GM18517 (cell line): ENCODE measurements at regions not wholly inside any gene's neighbourhood (a gene's known extent, or its start where the extent isn't known, plus 50 kb on each side); places are given as distances from the start of the nearest gene placed in this dataset.
"Not testable (repeated sequence)": the region's sequence is repeated elsewhere in the genome, so short reads cannot be mapped to it uniquely, and the experiment has no call there.

ENCODE experiments used
- ATAC-seq: cut with Tn5 transposase; IDR thresholded peaks from one replicate; pipeline ENCODE4 v1.9.1; 2021; ENCODE audit warnings: mild to moderate bottlenecking, moderate library complexity; ENCODE audit not compliant: unreplicated experiment

DNA sequence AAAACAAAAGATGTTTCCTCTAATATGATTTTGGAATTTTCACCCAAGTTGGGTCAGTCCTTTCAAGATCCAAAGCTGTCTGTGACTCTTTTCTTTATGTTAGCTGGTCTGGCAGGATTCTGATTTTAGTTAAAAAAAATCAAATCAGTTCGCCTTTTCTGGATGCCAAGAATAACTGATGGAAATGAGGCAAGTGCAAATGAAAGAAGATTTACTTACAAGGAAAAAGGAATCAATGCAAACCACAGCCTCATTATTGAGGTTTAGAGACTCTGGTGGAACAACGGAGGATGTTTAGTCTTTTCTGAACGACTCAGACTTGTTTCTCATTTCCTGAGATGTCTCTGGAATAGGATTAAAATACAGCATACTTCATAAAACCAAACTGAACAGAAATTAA, 117.0 kb upstream of the DYRK2 start:
- ATAC-seq: no peak

DNA sequence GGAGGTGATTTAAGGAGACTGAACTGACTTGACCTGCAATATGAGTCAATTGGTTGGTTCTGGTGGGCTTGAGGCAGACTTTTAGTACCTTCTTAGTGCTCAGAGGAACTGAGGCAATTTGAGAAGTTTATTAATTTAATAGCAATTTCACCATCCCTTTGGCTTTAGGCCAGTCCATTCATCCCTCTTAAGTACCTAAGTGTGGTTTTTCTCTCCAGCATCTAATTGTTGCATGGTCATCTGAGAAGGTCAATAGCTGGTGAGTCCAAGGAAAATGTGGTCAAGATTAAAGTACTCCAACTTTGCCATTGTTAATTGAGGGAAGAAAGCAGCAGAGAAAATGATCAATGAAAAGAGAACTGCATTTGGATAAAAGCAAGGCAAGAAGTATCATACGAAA, 115.4 kb upstream of the DYRK2 start:
- no peak for ATAC-seq

DNA sequence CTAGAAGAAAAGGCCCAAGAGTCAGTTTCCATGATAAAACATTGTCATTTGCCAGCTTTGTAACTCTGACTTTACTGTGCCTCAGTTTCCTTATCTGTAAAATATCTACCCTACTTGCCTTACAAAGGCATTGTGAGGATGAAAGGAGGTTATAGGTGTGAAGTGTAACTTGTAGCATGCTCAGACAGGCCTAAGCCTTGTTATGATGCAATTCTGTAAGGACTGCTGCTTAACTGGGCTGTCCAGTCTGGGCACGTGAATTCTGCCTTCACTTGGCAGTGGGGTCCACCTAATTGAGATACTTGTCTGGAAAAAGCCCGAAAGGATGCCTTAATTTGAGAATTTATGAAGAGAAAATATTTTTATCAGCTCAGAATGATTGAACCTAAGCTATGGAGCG, 114.5 kb upstream of the DYRK2 start:
- no peak for ATAC-seq

DNA sequence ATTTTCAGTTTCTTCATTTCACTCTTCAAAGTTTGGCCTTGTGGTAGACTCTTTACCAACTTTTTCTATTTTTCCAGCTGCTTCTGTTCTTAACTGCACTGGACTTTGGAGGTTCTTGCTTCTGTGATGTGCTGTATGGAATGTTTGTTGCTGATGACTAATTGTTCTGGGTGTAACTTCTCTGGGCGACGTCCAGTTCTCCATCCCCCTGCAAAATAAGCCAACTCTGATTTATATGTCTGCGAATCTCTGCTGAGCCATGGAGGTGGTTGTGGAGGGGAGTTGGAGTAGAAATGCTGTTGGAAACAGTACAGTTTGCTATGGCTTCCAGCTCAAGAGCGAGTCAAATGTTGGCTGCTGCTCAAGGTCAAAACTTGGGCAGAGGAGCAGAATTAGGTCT, 113.9 kb upstream of the DYRK2 start:
- ATAC-seq: no peak

DNA sequence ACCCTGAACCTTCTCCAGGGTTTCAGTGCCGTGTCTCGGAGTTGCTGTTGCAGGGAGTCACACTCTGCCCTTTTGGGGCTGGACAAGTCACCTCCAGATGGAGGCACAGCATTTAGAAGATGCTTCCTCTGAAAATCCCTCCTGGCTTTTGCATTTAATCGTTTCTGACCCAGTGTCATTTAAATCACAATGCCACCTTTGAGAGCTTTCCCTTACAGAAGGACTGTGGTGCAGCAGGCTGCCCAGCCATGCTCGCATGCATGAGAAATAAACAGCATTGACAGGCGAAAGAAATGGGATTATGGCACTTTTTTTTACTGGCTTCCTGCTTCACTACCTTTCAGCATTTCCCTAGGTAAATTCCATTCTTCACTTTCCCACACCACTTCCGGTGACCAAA, 113.4 kb upstream of the DYRK2 start:
- no peak for ATAC-seq

DNA sequence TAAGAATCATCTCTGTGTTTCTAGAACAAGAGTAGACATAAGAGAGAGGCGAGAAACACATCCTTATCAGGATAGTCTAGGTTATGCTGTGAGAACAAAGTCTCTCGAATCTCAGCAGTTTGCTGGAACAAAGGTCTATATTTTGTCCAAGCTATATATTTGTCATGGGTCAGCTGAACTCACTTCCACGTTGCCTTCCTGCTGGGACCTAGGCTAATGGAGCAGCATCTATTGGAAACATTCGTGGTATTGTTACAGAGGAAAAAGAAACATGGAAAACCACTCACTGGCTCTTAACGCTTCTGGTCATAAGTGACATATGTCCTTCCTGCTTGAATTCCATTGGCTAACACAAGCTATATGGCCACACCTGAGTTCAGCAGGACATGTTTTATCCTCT, 112.6 kb upstream of the DYRK2 start:
- no peak for ATAC-seq

DNA sequence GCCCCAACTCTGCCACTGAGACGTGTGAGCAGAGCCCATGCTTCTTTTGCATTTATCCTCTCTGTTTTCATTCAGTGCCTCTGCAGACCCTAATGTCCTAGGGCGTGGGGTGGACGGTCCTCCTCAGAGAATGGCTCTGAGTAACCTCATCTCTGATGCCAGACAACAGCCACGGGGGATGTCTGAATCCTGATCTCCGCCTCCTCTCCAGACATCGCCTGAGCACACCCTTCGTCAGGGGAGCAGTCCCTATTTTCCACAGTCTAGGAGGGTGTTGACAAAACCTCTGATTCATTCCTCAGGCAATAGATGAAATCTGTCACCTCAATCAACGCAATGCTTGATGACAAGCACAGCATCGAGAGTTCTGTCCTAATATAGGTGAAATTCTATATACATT, 109.2 kb upstream of the DYRK2 start:
- no peak for ATAC-seq

DNA sequence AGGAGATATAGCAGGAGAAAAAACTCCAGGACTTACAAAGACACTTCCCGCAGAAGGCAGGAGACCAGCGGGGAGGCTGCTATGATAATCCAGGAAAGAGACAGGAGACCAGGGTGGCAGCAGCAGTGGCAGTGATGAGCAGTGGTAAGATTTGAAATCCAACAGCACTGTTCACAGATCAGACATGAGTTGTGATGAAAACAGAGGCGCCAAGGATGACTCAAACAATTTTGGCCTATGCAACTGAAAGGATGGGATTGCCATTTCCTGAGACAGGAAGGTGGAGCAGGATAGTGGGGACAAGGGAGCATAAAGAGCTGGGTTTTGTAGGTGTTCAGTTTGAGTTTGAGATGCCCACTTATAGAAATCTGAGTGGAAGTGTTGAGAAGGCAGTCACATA, 108.6 kb upstream of the DYRK2 start:
- no peak for ATAC-seq

DNA sequence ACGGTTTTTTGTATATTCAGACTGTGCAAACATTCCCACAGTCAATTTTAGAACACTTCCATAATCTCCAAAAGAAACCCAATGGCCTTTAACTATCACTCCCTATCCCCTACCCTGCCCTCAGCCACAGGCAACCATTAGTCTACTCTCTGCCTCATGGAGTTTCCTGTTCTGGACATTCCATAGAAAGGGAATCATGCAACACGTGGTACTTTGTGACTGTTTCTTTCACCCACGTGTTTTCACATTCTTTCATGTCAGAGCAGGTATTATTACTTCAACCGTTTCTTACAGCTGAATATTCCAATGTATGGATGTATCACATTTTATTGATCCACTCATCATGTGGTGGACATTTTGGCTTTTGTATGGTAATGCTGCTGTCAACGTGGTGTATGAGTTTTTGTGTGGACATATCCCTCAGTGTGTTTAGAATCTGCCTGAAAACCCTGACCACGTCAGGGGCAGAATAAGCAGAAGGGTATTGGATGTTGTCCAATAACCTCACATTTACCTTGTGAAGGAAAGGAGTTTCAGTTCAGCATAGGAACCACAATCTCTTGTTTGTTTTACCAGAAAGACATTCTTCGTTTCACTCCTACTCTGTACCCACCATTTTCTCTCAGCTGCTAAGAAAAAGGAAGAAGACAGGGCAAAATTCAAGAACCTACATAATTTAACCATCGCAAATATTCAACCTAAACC, 107.5 kb upstream of the DYRK2 start:
- ATAC-seq: no peak

DNA sequence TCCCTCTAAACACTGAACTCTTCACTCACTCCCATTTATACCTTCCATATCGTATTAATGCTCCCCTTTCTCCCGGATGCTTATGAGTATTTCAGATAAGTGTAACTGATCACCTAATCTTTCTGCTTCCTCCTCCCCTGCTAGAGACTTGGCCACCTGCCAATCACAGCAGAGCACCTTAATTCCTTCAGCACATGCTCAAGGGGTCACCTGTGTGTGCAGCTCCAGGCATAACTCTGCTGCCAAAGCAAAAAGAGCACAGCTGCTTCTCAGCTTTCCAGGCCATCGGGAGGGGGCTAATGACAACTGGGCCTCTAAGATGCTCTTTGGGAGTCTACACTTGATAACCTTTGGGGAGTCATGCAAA, 106.9 kb upstream of the DYRK2 start:
- ATAC-seq: no peak

DNA sequence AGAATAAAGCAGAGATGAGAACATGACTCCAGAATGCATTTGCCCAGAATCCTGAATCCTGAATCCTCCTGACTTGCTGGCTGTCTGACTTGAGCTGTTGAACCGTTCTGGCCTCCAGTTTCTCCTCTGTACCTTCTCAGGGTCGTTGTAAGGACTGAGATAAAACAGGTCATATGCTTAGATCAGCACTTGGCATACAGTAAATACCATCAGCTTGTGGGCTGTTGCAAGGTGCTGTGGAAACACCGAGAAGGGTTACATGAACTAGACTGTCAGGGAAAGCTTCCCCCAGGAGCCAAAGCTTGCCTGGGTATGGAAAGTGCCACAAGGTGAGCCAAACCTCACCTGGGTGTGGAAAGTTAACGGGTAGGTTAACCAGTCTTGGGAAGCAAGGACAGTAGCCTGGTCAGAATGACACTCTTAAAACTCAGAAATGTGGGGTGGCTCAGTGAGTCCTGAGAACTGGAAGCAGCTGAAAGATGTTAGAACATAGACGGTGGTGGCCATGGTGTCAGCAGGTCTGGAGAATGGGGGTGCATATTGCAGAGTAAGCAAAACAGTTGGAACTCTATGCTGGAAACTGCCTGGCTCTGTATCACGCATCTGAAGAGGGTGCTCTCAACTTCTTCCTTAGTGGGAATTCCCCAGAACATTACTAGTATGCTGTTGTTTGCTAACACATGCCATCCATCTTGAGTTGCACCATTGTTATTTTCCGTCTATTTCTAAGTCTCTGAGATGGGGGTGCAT, 105.3 kb upstream of the DYRK2 start:
- no peak for ATAC-seq

DNA sequence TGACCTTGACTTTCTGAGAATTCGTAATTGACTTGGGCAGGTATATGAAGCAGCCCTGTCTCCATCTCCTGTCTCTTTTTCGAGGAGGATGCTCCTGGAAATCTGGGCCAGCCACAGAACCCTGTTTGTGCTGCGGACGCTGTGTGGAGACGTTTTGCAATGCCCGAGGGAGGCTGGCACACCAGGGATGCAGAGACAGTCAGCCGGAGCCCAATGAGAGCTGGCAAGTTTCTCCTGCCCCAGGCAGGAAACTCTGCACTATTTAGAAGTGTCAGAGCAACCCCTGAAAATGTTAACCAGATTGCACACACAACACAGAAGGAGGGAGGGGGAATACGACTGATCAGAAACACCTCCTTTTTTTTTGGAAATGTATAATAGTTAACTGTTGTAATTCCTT, 103.2 kb upstream of the DYRK2 start:
- ATAC-seq: no peak

DNA sequence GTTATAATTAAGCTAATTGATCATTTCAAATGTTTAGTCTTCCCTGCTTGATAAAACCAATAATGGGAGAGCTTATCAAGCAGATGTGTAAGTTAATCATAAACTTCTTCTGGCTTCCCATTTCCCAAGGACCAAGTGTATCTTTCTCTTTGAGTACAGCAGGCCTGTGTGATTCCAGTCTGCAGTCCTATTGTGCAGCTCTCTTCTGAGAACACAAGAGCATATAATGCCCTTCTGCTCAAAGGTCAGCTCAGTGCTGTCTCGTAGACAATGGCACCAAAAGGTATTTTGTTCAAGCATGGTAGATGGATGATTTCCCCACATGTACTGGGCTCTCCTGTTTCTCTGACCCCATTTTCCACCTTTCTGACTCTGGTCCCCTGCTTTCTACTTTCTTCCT, 101.8 kb upstream of the DYRK2 start:
- no peak for ATAC-seq

DNA sequence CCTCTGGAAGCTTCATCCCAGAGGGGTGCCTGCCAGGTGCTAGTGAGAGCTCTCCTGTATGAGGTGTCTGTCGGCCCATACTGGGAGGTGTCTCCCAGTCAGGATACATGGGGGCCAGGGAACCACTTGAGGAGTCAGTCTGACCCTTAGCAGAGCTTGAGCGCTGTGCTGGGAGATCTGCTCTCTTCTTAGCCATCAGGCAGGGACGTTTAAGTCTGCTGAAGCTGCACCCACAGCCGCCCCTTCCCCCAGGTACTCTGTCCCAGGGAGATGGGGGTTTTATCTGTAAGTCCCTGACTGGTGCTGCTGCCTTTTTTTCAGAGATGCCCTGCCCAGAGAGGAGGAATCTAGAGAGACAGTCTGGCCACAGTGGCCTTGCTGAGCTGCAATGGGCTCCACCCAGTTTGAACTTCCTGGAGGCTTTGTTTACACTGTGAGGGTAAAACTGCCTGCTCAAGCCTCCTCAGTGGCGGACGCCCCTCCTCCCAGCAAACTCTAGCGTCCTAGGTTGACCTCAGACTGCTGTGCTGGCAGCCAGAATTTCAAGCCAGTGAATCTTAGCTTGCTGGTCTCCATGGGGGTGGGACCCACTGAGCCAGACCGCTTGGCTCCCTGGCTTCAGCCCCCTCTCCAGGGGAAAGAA, 93.3 kb upstream of the DYRK2 start:
- not testable (repeated sequence) for ATAC-seq

DNA sequence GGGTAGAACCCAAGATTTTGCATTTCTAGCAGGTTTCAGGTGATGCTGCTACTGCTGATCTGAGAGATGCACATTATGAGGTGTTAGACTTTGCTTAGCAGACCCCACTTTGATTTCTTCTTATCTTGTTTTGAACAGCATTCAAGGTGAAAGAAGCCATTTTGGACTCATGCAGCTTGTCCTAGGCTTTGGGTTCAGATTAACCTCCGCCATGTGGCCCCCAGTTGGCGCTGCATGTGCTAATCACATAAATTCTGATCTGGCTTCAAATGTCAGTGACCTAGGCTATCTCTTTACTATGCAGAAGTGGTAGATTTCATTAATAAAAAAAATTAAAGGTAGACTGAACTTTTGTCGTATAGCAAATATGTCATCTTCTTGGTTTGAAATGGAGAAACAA, 89.8 kb upstream of the DYRK2 start:
- ATAC-seq: no peak

DNA sequence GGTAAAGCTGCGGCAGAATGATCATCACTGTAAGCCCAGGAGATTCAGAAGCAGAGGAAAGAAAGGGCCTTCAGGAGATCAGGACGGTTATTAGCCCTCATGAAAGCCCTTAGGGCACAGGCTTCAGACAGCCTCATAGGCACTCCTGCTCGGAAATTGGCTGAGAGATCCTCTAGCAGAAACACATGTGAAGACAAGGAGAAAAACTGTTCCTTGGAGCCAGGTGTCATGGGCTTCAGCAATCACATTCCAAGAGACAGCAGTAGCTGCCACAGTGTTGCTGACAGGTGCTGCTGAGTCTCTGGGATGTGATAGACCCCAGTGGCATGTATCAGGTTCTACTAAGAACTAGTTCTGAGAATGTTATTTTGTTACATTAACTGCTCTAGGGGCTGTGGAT, 88.8 kb upstream of the DYRK2 start:
- no peak for ATAC-seq

DNA sequence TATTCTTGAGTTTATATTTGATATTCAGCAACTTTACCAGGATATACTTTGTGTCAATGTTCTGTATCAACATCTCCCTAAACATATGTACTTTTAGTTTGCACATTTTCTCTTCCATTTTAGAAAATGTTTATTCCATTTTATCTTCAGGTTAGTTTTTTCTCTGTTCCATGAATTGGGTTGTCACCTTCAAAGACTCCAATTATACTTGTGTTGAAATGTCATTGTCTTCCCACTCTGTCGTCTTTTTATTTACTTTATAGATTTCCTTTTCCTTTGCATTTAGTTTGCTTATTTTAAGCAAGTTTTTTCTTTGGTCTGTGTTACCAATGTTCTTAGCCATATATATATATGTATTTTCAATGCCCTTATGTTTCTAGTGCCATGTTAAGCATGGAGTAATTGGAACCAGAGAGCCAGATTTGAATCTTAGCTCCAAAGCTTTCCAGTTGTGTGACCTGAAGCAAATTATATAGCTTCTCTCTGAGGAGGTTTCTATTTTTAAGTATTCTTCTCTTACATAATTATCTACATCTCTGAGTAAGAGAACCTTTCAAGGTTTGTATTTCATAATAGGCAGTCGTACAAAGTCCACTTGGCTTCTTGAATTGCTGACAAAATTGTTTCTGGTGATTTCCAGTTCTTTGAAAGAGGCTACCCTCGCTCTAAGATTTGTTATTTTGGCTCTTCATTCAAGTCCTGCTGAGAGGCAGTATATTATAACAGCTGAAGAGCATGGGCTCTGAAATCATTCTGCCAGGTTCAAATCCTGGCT, 85.8 kb upstream of the DYRK2 start:
- no peak for ATAC-seq

DNA sequence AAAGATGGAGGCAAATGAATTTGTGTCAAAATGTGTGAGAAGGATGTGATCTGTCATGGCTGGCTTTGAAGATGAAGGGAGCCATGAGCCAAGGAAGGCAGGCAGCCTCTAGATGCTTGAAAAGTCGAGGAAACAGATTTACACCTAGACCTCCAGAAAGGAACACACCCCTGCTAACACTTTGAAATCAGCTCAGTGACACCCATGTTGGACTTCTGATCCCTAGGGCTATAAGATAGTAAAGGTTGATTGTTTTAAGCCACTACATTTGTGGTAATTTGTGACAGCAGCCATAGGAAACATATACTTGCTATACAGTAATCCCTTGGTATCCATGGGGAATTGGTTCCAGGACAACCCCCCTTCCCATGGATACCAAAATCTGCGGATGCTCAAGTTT, 80.5 kb upstream of the DYRK2 start:
- ATAC-seq: no peak

DNA sequence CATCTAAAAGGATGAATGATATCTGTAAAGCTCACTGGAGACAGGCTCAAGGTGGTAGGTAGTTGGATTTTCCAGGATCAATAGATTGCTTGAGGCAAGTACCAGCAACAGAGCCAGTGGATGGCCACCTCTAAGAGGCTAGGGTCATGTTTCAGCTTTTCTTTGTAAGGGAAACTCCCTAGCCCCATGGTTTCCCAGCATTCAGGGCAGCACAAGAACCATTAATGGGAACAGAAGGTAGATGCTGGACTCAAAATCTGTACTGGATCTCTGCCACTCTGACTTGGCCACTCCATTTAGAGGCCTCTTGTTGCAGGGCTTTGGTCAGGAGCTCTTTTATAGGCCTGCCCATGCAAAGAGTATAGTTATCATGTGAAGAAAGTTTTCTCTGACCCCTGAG, 76.1 kb upstream of the DYRK2 start:
- no peak for ATAC-seq

DNA sequence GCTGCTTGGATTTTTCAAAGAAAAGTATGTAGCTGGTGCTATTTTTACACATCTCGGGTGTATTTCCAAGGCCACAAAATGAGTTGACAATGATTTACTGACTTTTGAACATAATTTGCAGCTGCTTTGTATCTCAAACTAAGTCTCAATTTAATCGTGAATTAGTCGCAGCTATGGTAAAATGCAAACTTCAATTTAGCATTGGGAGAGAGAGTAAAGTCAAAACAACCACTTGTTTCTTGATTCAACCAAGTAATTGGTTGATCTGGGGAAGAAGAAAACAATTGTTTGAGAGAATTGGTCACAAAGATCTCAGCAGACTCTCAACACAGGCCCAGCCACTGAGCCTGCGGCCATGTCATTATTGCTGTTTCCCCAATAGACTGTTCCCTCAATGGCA, 75.0 kb upstream of the DYRK2 start:
- no peak for ATAC-seq

DNA sequence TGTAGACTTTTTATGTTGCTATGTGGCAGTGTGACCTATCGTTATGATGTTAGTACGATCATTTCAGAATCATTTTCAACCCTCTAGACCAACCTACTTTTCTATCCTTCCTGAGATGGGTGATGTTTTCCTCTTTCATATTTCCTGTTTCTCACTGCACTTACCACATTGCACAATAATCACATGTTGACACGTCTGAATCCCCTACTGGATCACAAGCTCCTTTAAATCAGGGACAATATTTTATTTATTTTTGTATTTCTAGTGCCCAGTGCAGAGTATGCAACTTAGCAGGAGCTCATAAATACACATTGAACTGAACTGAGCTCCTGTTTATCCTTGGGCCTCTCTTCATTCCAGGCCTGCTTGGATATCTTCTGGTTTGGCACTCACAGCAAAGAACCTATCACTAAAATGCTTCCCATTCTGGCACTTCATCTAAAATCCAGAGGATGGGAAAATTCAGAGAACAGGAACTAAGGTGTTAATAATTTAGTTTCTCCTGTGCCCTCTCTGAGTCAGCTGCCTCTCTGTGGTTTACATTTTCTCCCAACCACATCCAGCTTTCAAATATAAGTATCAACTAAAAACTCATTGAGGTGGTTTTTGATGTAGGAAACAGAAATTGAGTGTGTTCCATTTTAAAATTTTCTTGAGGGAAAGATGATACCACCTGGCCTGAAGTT, 69.4 kb upstream of the DYRK2 start:
- ATAC-seq: no peak
